OCI-LY3 (cell line): ENCODE measurements at regions not wholly inside any gene's neighbourhood (a gene's known extent, or its start where the extent isn't known, plus 50 kb on each side); places are given as distances from the start of the nearest gene placed in this dataset.

Experiments
- CTCF ChIP-seq: fragments of 200-600, 300-600 bp; sonication (generic); IDR thresholded peaks from 2 replicates; pipeline ENCODE4 v1.5.1; 2014; ENCODE audit warnings: antibody characterized with exemption, low read length, low read depth
- EZH2phosphoT487 ChIP-seq: fragments of 200-600 bp; shearing (Covaris generic); IDR thresholded peaks from 2 replicates; pipeline ENCODE4 v1.6.1; 2018; ENCODE audit warnings: antibody characterized with exemption, mixed run types, low read depth

GRCh38 chr4:59517007-59517406, 1683.1 kb upstream of the ADGRL3 start:
- TF ChIP-seq CTCF (no peak), EZH2phosphoT487 (no peak)
